Gastrocnemius medialis (tissue), 4 donors: ENCODE measurements at regions not wholly inside any gene's neighbourhood (a gene's known extent, or its start where the extent isn't known, plus 50 kb on each side); places are given as distances from the start of the nearest gene placed in this dataset.

Experiments used
- POLR2A ChIP-seq, 2 donors: fragments of 450-650 bp; IDR thresholded peaks; one replicate each; pipeline ENCODE4 v1.6.1; 2017; ENCODE audit warnings: antibody characterized with exemption in 2 of 2, mild to moderate bottlenecking in 2 of 2, moderate library complexity in 2 of 2
- TF ChIP-seq, protein P1 (sequence below), 5 experiments: fragments of 450-650 bp in 3 of 5; fragments of 200-600 bp in 2 of 5; sonication (generic) in 2 of 5; IDR thresholded peaks in 4 of 5; conservative IDR thresholded peaks in 1 of 5; 1 replicate in 4 of 5; 2 replicates in 1 of 5; pipeline ENCODE4 v1.5.1; 2016 to 2019; ENCODE audit warnings: antibody characterized with exemption in 5 of 5, mild to moderate bottlenecking in 3 of 5, moderate library complexity in 3 of 5

DNA sequence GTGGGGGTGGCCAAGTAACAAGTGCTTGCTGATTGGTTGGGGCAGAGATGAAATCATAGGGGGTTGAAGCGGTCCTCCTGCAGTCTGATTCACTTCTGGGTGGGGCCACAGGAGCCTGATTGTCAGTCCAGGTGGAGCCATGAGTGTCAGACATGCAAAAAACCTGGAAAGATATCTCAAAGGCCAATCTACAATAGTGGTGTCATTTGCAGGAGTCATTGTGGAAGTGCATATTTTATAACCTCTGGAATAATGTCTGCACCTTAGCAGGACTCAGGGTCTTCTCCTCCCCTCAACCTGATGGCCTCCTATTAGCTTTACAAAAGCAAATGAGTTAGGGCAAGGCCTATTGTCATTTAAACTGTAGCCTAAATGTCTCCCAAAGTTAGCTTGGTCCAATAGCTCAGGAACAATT lies 241.4 kb downstream of the NUAK1 start:
- TF ChIP-seq POLR2A (IDR thresholded peaks at IDR 0.05): no peak
- TF ChIP-seq, protein P1, sequence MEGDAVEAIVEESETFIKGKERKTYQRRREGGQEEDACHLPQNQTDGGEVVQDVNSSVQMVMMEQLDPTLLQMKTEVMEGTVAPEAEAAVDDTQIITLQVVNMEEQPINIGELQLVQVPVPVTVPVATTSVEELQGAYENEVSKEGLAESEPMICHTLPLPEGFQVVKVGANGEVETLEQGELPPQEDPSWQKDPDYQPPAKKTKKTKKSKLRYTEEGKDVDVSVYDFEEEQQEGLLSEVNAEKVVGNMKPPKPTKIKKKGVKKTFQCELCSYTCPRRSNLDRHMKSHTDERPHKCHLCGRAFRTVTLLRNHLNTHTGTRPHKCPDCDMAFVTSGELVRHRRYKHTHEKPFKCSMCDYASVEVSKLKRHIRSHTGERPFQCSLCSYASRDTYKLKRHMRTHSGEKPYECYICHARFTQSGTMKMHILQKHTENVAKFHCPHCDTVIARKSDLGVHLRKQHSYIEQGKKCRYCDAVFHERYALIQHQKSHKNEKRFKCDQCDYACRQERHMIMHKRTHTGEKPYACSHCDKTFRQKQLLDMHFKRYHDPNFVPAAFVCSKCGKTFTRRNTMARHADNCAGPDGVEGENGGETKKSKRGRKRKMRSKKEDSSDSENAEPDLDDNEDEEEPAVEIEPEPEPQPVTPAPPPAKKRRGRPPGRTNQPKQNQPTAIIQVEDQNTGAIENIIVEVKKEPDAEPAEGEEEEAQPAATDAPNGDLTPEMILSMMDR (IDR thresholded peaks at IDR 0.05 in 4 of 5, conservative IDR thresholded peaks at IDR 0.05 in 1 of 5): no peak
